Daoy (cell line): ENCODE measurements at regions not wholly inside any gene's neighbourhood (a gene's known extent, or its start where the extent isn't known, plus 50 kb on each side); places are given as distances from the start of the nearest gene placed in this dataset.
"Not testable (repeated sequence)": the region's sequence is repeated elsewhere in the genome, so short reads cannot be mapped to it uniquely, and the experiment has no call there.

Experiments used
- DNase-seq: peaks from one replicate; pipeline ENCODE4 v3.0.0-alpha.2; 2015; ENCODE audit warnings: low read depth

DNA sequence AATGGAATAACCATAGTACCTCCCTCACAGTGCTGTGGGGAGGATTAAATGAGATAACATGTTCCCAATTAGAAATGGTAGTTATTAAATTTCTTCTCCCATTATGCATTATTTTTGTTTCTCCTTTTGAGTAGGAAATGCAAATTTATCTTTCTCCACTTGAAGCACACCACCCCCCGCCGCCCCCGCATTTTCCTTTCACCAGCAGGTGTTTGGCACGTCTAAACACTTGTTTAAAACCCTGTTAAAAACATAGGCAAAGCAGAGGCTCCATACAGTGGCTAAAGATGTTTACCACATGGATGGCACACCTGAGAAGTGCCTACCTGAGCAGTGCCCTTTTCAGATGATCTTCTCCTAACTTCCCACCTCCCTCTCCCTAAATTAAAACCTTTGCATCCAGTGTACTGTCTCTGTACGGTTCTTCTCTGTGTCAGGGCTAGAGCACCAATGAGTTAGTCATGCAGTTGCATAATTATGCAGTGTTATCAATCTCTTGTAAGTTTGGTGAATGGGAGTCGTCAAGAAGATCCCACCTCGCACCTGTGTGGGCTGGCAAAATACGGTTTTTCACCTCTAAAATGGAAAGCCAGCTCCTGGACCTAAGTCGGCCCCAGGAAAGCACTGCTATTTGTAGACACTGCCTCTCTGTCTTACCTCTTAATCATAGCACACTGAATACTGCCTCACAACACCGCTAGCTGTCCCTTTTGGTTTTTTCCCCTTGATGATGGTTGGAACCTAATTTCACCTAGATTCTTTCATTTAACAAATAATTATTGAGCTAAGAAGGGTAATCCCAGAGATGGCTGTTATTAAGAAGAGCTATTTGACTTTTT lies 122.0 kb downstream of the CT47B1 start:
- no peak for DNase-seq

DNA sequence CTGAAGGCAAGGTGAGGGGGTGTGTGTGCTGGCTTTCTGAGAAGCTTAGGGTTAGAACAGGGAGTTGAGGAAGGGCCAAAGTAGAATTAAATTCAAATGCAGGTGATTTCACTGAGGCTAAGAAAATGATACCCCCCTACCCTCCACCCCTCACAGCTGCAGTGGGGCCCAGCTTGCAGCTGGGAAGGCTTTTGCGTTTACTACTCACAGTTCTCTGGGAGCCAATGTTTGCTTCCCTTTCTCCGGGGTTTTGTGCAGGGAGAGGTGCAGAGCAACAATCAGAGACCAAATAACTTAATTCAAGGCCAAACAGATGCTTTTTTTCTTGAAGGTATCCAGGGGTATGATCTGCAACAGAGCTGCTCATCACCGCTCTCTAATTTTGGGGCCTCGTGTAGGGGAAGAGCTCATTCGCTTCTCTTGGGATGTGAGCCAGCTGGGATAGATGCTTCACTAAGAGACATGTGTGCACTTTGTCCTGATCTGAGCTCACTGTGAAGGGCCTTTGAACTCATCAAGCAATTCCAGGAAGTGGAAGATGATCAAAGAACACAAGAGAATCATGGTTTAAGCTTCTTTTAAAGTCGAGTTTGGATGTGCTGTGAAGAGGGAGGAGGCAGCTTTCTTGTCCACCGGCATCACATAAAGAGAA lies 122.7 kb upstream of the C1GALT1C1 start:
- no peak for DNase-seq

DNA sequence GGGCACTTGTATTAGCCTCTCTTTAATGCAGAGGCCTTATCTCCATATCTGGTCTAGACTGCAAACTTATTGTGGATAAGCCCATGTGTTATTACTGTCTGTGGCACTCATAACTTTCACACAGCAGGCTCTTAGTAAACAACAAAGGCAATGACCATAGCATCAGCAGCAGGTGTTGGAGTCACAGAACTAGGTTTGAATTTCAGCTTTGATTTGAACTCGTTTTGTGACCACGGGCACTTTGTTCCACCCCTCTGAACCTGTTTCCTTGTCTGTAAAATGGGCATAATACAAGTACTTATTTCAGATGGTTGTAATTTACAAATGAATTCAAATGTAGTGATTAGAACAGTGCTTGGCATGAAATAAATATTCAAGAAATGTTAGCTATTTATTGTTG lies 121.8 kb upstream of the C1GALT1C1 start:
- DNase-seq: no peak

DNA sequence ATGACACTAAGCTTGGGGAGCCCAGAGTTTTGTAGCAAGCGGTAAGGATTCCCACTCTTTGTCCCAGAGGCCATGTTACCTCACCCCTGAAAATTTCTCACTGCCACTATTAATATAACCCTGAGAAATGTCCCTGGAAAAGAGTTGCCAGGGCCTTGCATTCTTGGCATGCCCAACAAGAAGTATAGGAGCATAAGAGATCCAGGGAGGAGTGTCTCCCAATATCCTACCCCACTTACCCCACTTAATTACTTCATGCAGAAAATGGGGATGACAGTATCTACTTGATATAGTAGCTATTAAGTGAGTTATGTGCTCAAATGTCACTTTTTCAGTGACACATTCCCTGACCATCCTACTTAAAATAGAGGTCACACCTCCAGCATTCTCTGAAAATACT lies 120.5 kb upstream of the C1GALT1C1 start:
- DNase-seq: no peak

DNA sequence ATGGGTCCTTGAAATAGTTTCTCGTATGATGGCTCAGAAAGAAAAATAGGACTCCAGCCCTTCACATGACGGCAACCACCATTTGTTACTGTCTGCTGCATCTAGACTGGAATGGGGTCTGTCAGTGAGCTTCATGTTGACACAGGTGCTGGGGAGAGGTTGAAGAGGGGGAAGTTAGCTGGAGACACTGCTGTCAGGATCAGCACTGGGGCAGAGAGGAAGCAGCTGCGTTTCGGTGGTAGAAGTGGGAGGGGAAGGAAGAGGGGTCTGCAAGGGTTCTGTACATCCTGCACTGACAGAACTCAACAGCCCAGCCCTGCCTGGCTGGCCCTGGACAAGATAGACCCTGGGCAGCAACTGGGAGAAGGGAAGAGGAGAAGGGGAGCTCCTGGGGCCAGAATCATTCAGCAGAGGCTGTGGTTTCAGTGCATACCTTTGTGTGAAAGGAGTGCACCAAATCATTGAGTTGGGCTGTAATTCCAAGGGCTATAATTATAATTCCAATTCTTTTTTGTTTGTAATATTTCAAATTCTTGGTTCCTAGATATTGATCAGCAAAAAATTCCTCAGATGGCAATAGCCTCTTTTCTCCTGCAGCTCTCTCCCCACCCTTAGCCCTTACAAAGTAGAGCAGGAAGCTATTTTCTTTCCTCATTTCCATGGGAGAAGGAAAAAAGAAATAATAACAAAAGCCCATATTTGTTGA lies 119.4 kb upstream of the C1GALT1C1 start:
- no peak for DNase-seq

DNA sequence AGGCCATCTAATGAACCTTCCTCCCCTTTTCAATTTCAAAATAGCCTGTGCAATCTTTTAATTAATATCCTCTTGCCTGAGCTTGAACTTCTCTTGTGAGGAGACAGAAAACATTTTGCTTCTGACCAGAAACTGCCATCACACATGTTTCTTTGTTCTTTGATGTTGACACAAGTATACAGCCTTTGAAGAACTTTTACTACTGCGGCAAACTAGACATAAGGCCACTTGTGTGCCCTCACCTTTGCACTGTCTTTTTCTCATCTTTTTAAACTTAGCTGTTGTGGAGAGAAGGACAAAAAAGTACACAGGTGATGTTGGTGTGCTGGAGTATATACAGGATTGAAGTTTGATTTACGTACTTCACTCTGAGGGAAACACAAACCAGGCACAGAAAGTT lies 116.3 kb upstream of the C1GALT1C1 start:
- DNase-seq: no peak

DNA sequence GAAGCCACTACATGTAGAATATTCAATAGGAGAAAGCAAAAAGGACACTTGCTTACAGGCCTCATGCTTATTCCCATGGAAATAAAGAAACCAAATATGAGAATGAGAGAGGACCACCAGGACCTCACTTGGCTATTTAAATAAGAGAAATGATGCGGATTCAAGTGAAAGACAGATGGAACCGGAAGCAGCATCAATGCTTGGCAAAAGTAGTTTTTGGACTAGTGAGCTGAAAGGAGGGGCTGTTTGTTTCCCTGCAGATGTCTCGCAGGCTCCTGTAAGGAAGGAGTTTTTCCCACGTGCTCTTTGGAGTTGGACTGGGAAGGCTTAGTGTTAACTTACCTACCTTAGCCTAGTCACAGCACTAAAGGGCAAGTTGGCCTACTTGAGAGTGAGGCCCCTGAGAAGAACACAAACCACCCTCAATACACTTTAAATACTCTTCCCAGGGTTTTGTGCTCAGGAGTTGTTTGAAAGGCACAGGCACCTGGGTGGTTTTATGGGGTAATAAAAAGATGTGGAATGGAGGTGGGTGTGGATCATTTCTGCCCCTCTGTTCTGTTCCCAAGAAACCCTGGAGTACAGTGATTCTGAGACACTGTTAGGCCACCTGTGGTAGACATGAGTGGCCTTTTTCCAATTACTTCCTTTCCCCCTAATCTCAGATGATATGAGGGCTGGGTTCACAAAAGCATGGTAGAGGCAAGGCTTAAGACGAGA lies 113.3 kb upstream of the C1GALT1C1 start:
- no peak for DNase-seq

DNA sequence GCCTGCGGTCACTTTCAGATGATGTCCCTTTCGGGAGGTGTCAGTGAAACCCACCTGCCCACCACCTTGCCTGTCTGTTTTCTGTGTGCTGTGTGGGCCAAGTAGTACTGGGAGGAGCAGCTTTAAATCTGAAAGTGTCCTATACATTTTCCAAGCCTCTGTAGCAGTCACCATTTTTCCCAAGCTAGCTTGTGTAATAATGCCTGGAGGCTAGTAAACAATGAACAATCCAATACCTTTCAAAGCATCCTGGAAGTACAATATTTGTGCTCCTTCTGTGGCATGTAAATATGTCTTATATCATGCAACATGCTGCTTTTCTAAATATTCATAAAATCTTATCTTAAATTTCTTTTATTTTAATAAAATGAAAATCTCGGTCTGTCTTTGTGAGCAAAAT lies 111.6 kb upstream of the C1GALT1C1 start:
- no peak for DNase-seq

DNA sequence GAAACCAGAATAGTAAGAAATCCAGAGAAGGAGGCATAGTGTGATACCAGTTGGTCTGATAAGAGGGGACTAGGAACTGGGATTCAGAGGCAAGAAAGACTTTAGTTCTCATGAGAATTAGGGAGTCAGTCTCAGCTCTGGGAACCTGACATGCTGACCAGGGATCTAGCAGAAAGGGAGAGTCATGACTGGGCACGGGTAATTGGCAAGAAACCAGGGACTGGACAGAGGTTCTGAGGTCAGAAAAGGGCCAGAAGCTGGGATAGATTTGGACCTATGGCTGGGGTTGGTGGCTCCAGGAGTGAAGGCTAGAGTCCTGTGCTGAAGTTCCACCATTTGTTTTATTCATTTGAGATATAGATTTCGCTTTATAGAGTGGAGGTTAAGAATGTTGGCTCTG lies 110.2 kb upstream of the C1GALT1C1 start:
- no peak for DNase-seq

DNA sequence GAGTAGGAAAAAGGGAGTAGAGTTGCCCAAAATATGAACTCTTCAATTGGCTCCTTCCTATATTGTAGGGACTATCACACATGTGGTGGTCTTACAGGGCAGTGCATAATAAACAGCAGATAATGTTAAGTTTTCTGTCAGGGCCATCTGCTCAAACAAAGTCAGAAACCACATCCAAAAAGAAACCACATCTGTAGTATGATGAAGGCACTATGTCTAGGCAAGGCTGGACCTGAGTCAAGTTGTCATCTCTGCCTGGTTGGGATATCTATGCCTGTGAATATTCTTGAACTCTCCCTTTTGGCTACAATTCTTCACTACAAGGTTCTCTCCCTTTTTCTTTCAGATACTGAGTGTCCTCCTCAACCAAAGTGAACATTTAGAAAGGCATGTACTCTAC lies 109.4 kb upstream of the C1GALT1C1 start:
- DNase-seq: no peak

DNA sequence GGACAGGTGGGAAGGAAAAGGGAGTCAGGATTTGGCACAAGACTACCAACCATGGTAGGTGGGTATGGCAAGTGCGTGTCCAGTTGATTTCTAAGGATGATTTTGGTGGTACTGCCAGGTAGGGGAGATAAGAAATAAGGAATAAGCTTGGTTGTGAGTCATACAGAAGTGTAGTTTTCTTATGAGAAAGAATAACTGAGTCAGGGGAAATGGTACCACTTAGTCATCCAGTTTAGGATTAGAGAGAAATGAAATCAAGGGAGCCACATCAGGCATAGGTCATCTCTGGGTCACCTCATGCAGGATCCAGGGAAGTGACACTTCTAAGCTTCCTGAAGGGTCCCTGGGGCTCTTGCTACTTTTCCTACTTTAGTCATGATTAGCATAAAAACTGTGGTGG lies 107.1 kb upstream of the C1GALT1C1 start:
- DNase-seq: peak; percentile 60

DNA sequence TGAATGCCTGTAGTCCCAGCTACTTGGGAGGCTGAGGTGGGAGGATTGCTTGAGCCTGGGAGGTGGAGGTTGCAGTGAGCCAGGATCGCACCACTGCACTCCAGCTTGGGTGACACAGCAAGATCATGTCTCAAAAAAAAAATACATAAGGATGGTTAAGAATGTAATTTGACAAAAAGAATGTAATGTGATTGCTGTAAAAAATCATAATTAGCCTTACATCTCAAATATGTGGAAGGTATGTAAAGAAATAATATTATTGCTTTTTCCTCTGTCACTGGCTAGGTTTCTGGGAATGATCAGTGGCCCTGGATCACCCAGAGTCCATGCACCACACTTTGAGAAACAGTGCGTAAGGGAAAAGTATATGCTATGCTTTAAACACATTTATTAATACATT lies 106.1 kb upstream of the C1GALT1C1 start:
- DNase-seq: no peak

DNA sequence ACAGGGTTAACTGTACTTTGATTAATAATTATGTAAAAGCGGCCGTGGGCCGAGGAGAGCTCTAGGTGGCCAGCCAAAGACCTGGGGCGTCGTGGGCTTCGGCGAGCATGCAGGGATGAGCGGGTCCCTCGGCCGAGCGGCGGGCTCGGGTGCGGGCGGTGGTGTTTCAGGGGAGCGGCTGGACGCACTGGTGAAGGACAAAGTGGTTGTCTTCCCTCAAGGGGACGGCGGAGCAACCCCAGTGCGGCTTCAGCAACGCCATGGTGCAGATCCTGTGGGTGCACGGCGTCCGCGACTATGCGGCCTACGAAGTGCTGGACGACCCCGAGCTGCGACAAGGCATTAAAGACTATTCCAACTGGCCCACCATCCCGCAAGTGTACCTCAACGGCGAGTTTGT lies 103.0 kb upstream of the C1GALT1C1 start:
- no peak for DNase-seq

DNA sequence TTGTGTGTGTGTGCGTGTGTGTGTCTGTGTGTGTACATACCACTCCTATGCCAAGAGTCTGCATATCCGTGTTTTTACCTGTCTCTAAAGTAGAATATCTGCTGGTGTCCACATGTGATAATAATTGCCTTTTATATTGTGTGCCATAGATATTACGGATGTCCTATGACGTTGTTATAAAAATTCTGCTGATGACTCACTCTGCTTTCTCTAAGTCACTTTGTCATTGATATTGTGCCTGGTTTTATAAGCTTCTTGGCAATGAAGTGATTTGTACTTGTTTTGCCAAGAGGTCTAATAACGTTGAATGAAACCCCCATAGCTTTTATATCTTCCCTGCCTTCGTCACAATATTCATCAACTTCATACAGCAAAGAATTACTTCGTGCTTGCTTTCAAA lies 102.6 kb upstream of the C1GALT1C1 start:
- DNase-seq: no peak

DNA sequence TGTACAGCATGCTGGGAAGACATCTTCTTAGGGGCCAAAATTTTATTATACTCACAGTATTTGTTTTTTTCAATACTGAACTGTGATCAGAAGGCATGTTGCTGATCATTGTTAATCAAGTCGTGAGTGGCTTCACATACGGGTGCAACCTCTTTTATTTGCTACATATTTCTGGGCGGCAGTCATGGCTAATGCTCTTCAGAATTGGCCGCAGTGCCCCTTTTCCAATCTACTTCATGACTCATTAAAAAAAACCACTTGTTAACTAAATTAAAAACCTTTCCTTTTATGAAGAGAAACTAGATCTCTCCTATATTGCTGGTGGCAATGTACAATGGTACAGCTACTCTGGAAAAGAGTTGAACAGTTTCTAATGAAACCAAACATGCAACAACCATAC lies 101.5 kb upstream of the C1GALT1C1 start:
- DNase-seq: peak; percentile 14

DNA sequence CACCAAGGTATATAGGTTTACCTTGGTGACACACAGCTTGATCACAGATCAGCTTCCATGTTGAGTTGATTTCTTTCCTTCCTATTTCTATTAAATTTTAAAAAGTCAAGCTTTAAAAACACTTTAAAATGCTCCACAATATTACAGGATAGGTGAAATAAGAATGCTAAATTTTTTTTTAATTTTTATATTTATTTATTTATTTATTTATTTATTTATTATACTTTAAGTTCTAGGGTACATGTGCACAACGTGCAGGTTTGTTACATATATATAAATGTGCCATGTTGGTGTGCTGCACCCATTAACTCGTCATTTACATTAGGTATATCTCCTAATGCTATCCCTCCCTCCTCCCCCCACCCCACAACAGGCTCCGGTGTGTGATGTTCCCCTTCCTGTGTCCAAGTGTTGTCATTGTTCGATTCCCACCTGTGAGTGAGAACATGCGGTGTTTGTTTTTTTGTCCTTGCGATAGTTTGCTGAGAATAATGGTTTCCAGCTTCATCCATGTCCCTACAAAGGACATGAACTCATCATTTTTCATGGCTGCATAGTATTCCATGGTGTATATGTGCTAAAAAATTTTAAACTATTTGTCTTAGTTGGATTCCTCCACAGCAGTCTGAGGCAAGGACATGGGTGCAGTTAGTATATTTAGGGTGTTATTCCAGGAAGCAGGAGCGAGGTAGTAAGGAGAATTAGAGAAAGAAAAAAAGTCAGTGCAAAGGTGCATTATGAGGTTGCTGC lies 99.8 kb upstream of the C1GALT1C1 start:
- DNase-seq: not testable (repeated sequence)

DNA sequence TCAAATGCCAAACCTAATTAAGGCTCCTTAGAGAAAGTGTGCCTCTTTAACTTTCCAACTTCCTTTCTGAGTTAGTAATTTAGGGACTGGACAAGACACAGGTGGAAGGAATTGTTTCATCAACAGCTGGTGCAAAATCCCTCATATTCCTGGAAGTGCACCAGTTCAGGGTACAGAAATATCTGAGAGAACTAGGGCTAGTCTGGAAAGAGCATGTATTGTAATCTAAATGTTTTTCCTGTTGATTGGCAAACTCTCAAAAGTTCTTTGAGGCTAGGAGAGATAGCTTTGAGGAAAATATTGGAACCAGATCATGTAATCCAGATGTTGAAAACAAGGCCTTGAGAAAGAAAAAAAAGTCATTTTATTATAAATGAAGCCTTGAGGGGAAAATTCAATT lies 98.1 kb upstream of the C1GALT1C1 start:
- no peak for DNase-seq

DNA sequence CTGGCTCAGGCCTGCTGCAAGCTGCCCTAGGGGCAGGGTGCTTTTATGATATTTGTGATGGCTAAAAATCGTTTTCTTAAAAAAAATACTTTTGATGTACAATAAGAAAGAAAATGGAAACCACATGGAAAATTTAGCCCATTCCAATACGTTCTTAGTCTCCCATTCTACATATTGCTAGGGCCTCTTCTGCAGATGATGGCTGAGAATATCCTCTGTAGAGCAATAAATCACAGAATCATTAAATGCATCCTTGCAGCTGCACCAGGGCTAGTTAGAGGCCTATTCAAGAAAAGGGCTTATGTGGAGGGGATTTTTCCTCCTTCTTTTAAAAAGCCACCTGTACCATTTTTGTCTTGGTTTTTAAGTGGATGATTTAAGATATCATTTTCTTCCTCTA lies 97.6 kb upstream of the C1GALT1C1 start:
- no peak for DNase-seq

DNA sequence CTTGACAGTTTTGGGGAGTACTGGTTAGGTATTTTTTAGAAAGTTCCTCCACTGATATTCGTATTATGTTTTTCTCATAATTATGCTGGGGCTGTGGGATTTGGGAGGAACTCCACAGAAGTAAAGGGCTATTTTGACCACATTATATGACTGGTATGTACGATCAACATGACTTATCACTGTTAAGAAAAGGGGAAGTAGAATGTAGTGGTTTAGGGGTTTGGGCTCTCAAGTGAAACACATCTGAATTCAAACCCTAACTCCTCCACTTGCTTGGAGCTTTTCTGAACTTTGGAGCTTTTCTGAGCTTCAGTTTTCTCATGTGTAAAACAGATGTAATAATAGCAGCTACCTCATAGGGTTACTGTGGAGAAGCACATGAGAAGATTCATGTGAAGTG lies 96.4 kb upstream of the C1GALT1C1 start:
- no peak for DNase-seq

DNA sequence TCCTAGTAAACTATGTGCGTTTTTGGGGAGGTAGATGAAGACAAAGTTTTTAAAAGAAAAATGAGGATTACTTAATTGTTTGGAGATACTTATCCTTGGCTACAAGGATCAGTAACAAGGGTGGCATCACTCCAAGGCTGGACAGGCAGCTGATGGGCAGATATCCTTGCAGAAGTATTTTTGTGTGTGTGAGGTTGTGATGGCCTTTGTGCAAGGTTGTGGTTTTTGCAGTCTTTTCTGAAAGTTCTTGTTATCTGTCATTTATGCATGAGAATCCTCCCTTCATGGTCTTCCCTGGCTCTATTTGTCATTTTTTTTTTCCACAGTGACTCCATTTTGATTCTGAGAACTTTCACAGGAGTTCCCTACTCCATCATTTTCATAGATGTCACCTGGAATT lies 96.0 kb upstream of the C1GALT1C1 start:
- no peak for DNase-seq

DNA sequence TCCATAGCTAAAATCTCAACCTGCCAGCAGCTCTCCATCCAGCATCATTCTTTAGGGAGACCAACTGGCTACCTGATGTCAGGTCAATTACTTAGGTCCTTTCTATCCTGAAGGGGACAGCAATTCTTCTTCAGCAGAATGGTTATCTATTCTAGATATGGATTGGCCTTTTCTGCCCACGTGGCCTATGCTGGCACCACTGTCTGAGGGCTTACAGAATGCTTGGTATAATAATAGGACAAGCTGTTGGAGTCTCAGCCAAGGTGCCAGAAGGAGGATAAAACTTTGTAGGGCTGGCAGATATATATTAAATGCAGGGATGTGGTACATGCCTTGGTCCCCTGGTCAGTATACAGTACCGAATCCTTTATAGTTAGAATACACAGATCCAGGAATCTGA lies 89.8 kb upstream of the C1GALT1C1 start:
- no peak for DNase-seq

DNA sequence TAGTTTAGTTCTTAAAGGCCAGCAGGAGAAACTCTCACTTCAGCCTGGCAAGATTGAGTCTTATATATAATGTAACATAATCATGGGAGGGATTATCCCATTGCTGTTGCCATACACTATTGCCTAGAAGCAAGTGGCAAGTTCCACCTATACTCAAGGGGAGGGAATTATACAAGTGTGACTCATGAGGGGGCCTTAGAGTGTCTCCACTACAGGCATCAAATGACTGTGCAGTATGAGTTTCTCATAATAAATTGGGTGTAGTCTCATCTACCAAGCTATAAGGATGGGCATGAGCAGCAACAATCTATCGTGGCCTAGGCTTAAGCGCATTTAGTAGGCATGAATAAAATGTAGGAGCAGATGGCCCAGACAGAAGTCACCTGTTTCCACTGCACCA lies 89.1 kb upstream of the C1GALT1C1 start:
- no peak for DNase-seq
